GM21737 (cell line): ENCODE measurements at regions not wholly inside any gene's neighbourhood (a gene's known extent, or its start where the extent isn't known, plus 50 kb on each side); places are given as distances from the start of the nearest gene placed in this dataset.
"Not testable (repeated sequence)": the region's sequence is repeated elsewhere in the genome, so short reads cannot be mapped to it uniquely, and the experiment has no call there.

ENCODE experiments used
- ATAC-seq: cut with Tn5 transposase; IDR thresholded peaks from one replicate; pipeline ENCODE4 v1.9.1; 2021; ENCODE audit warnings: mild to moderate bottlenecking, moderate library complexity; ENCODE audit not compliant: unreplicated experiment

DNA sequence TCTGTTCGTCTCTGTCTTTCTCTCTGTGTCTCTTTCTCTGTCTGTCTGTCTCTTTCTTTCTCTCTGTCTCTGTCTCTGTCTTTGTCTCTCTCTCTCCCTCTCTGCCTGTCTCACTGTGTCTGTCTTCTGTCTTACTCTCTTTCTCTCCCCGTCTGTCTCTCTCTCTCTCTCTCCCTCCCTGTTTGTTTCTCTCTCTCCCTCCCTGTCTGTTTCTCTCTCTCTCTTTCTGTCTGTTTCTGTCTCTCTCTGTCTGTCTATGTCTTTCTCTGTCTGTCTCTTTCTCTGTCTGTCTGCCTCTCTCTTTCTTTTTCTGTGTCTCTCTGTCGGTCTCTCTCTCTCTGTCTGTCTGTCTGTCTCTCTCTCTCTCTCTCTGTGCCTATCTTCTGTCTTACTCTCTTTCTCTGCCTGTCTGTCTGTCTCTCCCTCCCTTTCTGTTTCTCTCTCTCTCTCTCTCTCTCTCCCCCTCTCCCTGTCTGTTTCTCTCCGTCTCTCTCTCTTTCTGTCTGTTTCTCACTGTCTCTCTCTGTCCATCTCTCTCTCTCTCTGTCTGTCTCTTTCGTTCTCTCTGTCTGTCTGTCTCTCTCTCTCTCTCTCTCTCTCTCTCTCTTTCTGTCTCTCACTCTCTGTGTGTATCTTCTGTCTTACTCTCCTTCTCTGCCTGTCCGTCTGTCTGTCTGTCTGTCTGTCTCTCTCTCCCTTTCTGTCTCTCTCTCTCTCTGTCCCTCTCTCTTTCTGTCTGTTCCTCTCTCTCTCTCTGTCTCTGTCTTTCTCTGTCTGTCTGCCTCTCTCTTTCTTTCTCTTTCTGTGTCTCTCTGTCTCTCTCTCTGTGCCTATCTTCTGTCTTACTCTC lies 2065.9 kb upstream of the TPTE start:
- ATAC-seq, result peak; percentile 46

DNA sequence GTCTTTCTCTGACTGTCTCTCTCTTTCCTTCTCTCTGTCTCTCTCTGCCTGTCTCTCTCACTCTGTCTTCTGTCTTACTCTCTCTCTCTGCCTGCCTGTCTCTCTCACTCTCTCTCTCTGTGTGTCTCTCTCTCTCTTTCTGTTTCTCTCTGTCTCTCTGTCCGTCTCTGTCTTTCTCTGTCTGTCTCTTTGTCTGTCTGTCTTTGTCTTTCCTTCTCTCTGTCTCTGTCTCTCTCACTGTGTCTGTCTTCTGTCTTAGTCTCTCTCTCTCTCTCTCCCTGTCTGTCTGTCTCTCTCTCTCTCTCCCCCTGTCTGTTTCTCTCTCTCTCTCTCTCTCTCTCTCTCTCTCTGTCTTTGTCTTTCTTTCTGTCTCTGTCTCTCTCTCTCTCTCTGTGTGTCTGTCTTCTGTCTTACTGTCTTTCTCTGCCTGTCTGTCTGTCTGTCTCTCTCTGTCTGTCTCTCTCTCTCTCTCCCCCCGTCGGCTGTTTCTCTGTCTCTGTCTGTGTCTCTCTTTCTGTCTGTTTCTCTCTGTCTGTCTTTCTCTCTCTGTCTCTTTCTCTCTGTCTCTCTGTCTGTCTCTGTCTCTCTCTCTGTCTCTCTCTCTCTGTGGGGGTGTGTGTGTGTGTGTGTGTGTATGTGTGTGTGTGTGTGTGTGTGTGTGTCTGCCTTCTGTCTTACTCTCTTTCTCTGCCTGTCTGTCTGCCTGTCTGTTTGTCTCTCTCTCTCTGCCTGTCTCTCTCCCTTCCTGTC lies 2056.8 kb upstream of the TPTE start:
- ATAC-seq, result peak; percentile 81

DNA sequence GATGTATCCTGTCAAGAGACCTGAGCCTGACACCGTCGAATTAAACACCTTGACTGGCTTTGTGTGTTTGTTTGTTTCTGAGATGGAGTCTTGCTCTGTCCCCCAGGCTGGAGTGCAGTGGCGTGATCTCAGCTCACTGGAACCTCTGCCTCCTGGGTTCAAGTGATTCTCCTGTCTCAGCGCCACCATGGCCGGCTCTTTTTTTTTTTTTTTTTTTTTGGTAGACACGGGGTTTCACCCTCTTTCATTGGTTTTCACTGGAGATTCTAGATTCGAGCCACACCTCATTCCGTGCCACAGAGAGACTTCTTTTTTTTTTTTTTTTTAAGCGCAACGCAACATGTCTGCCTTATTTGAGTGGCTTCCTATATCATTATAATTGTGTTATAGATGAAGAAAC lies 2054.7 kb upstream of the TPTE start:
- not testable (repeated sequence) for ATAC-seq
